ENCODE measurements at regions not wholly inside any gene's neighbourhood (a gene's known extent, or its start where the extent isn't known, plus 50 kb on each side); places are given as distances from the start of the nearest gene placed in this dataset.

GRCh38 chr15:47184003-47184907 is 533.0 kb upstream of the SEMA6D start:
- H3K27ac Mint-ChIP-seq, result no peak overlapping the region
- peaks cover 0 to 9% of the 10 kb centered on the region in 2 donors for H3K9me3 Mint-ChIP-seq
- H3K27me3 Mint-ChIP-seq, result peaks cover 53% of the 10 kb centered on the region
- peak; percentile 10 to 11 for DNase-seq
- peak; percentile 66 for ATAC-seq
- H3K4me3 Mint-ChIP-seq, result peak overlapping the region; percentile 57 to 74
- peaks cover 19% of the 10 kb centered on the region for H3K4me1 Mint-ChIP-seq

GRCh38 chr15:47184908-47185801 is 532.1 kb upstream of the SEMA6D start:
- Mint-ChIP-seq H3K4me3 (peak overlapping the region; percentile 57 to 74), H3K27me3 (peaks cover 53% of the 10 kb centered on the region), H3K9me3 (peaks cover 0 to 9% of the 10 kb centered on the region in 2 donors), H3K27ac (no peak overlapping the region), H3K4me1 (peaks cover 19% of the 10 kb centered on the region)
- ATAC-seq (no peak), DNase-seq (no peak)

GRCh38 chr15:47186075-47186474 is 531.2 kb upstream of the SEMA6D start:
- peaks cover 0 to 9% of the 10 kb centered on the region in 2 donors for H3K9me3 Mint-ChIP-seq
- ATAC-seq (no peak), DNase-seq (no peak)
- H3K27me3 Mint-ChIP-seq, result peaks cover 53% of the 10 kb centered on the region
- no peak overlapping the region for H3K27ac Mint-ChIP-seq
- H3K4me1 Mint-ChIP-seq, result peaks cover 19% of the 10 kb centered on the region
- no peak overlapping the region for H3K4me3 Mint-ChIP-seq

GRCh38 chr15:47188758-47189507 is 528.4 kb upstream of the SEMA6D start:
- H3K4me1 Mint-ChIP-seq, result peaks cover 14% of the 10 kb centered on the region
- no peak for DNase-seq
- H3K4me3 Mint-ChIP-seq, result no peak overlapping the region
- no peak overlapping the region for H3K27ac Mint-ChIP-seq
- no peaks in the 10 kb centered on the region for H3K9me3 Mint-ChIP-seq
- ATAC-seq, result no peak
- peaks cover 27% of the 10 kb centered on the region for H3K27me3 Mint-ChIP-seq

GRCh38 chr15:47194718-47195117 is 522.6 kb upstream of the SEMA6D start:
- no peak overlapping the region for H3K4me3 Mint-ChIP-seq
- no peak overlapping the region for H3K27ac Mint-ChIP-seq
- no peak for ATAC-seq
- no peaks in the 10 kb centered on the region for H3K9me3 Mint-ChIP-seq
- DNase-seq, result no peak
- H3K4me1 Mint-ChIP-seq, result no peaks in the 10 kb centered on the region
- peaks cover 21% of the 10 kb centered on the region for H3K27me3 Mint-ChIP-seq

GRCh38 chr15:47196048-47196447 is 521.3 kb upstream of the SEMA6D start:
- no peak overlapping the region for H3K4me3 Mint-ChIP-seq

GRCh38 chr15:47203993-47204392 is 513.3 kb upstream of the SEMA6D start:
- no peaks in the 10 kb centered on the region for H3K4me1 Mint-ChIP-seq
- no peak for DNase-seq
- H3K27ac Mint-ChIP-seq, result no peak overlapping the region
- no peak overlapping the region for H3K4me3 Mint-ChIP-seq
- no peaks in the 10 kb centered on the region for H3K9me3 Mint-ChIP-seq
- ATAC-seq, result no peak
- H3K27me3 Mint-ChIP-seq, result no peaks in the 10 kb centered on the region

More at GRCh38 chr15:47196048-47196447, 521.3 kb upstream of the SEMA6D start:
- DNase-seq, result peak; percentile 40 to 46
- ATAC-seq, result peak; percentile 74
- Mint-ChIP-seq H3K9me3 (no peaks in the 10 kb centered on the region), H3K27ac (no peak overlapping the region), H3K27me3 (peaks cover 21% of the 10 kb centered on the region), H3K4me1 (no peaks in the 10 kb centered on the region)

- no peak overlapping the region for H3K4me3 Mint-ChIP-seq
- H3K9me3 Mint-ChIP-seq, result no peaks in the 10 kb centered on the region
- no peak for DNase-seq
These were observed 510.8 kb upstream of the SEMA6D start for GRCh38 chr15:47206358-47206978.

GRCh38 chr15:47209591-47209990 is 507.7 kb upstream of the SEMA6D start:
- ATAC-seq (no peak), DNase-seq (no peak)
- Mint-ChIP-seq H3K27me3 (no peaks in the 10 kb centered on the region), H3K27ac (no peak overlapping the region), H3K4me3 (no peak overlapping the region), H3K9me3 (no peaks in the 10 kb centered on the region), H3K4me1 (no peaks in the 10 kb centered on the region)

More at GRCh38 chr15:47206358-47206978, 510.8 kb upstream of the SEMA6D start:
- no peak for ATAC-seq
- H3K27ac Mint-ChIP-seq, result no peak overlapping the region
- no peaks in the 10 kb centered on the region for H3K27me3 Mint-ChIP-seq
- H3K4me1 Mint-ChIP-seq, result no peaks in the 10 kb centered on the region

GRCh38 chr15:47212222-47213010 is 504.9 kb upstream of the SEMA6D start:
- no peak for ATAC-seq
- Mint-ChIP-seq H3K4me1 (no peaks in the 10 kb centered on the region), H3K9me3 (no peaks in the 10 kb centered on the region), H3K27me3 (no peaks in the 10 kb centered on the region), H3K4me3 (no peak overlapping the region), H3K27ac (no peak overlapping the region)
- DNase-seq, result no peak

- ATAC-seq (no peak), DNase-seq (no peak)
- Mint-ChIP-seq H3K27me3 (no peaks in the 10 kb centered on the region), H3K4me1 (no peaks in the 10 kb centered on the region), H3K27ac (no peak overlapping the region), H3K4me3 (no peak overlapping the region), H3K9me3 (no peaks in the 10 kb centered on the region)
These were observed 503.4 kb upstream of the SEMA6D start for GRCh38 chr15:47213883-47214282.

GRCh38 chr15:47218295-47218694 is 499.0 kb upstream of the SEMA6D start:
- no peak for ATAC-seq
- no peak for DNase-seq
- Mint-ChIP-seq H3K27me3 (no peaks in the 10 kb centered on the region), H3K4me1 (no peaks in the 10 kb centered on the region), H3K27ac (no peak overlapping the region), H3K9me3 (no peaks in the 10 kb centered on the region), H3K4me3 (no peak overlapping the region)

- Mint-ChIP-seq H3K27me3 (no peaks in the 10 kb centered on the region), H3K4me1 (no peaks in the 10 kb centered on the region), H3K27ac (no peak overlapping the region), H3K4me3 (no peak overlapping the region), H3K9me3 (peaks cover 0 to 8% of the 10 kb centered on the region in 2 donors)
- ATAC-seq (no peak), DNase-seq (no peak)
These were observed 472.9 kb upstream of the SEMA6D start for GRCh38 chr15:47244361-47244760.

- H3K9me3 Mint-ChIP-seq, result peaks cover 0 to 8% of the 10 kb centered on the region in 2 donors
- no peak overlapping the region for H3K4me3 Mint-ChIP-seq
- no peak overlapping the region for H3K27ac Mint-ChIP-seq
- H3K27me3 Mint-ChIP-seq, result no peaks in the 10 kb centered on the region
- ATAC-seq (no peak), DNase-seq (no peak)
- H3K4me1 Mint-ChIP-seq, result no peaks in the 10 kb centered on the region
These were observed 471.0 kb upstream of the SEMA6D start for GRCh38 chr15:47246317-47246716.

Measured in stimulated activated naive CD8-positive, alpha-beta T cell treated with anti-CD3 and anti-CD28 coated beads, Interleukin-15, amount 100 ng/mL, for 72 hours (primary cell).